PC-3 (cell line): ENCODE measurements at regions not wholly inside any gene's neighbourhood (a gene's known extent, or its start where the extent isn't known, plus 50 kb on each side); places are given as distances from the start of the nearest gene placed in this dataset.

Experiments used
- EZH2 ChIP-seq: fragments of 300-600 bp; sonication (generic); IDR thresholded peaks from one replicate; pipeline ENCODE4 v1.6.1; 2017; ENCODE audit warnings: antibody characterized with exemption, mild to moderate bottlenecking, low read length; ENCODE audit not compliant: unreplicated experiment
- EZH2phosphoT487 ChIP-seq: fragments of 300-600 bp; sonication (generic); IDR thresholded peaks from 2 replicates; pipeline ENCODE4 v1.6.1; 2018; ENCODE audit warnings: mild to moderate bottlenecking, antibody characterized with exemption, low read length, borderline replicate concordance
- TF ChIP-seq, protein P1 (sequence below): fragments of 300-600 bp; sonication (generic); conservative IDR thresholded peaks from 2 replicates; pipeline ENCODE4 v1.5.1; 2017; ENCODE audit warnings: antibody characterized with exemption, low read depth, mild to moderate bottlenecking, low read length

DNA sequence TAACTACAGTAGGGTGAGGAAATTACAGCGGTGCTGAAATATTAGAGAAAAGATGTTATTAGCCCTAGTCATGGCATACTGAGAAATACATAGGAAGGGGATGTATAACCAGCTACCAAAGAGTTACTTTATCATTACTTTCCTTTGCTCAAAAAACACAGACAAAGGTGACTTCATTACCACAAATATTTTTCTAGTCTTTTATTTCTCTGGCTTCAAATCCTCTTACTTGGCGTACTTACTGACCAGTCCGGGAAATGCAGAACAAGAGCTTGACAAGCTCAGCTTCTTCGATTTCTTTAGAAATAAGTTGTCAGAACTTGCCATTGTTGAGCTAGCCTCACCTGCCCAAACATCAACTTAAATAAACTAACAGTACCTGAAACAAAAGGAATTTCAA, 142.1 kb upstream of the TMCO5A start:
- TF ChIP-seq, protein P1, sequence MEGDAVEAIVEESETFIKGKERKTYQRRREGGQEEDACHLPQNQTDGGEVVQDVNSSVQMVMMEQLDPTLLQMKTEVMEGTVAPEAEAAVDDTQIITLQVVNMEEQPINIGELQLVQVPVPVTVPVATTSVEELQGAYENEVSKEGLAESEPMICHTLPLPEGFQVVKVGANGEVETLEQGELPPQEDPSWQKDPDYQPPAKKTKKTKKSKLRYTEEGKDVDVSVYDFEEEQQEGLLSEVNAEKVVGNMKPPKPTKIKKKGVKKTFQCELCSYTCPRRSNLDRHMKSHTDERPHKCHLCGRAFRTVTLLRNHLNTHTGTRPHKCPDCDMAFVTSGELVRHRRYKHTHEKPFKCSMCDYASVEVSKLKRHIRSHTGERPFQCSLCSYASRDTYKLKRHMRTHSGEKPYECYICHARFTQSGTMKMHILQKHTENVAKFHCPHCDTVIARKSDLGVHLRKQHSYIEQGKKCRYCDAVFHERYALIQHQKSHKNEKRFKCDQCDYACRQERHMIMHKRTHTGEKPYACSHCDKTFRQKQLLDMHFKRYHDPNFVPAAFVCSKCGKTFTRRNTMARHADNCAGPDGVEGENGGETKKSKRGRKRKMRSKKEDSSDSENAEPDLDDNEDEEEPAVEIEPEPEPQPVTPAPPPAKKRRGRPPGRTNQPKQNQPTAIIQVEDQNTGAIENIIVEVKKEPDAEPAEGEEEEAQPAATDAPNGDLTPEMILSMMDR, result no peak
- TF ChIP-seq EZH2, result no peak
- no peak for TF ChIP-seq EZH2phosphoT487
